ENCODE measurements at regions not wholly inside any gene's neighbourhood (a gene's known extent, or its start where the extent isn't known, plus 50 kb on each side); places are given as distances from the start of the nearest gene placed in this dataset.

DNA sequence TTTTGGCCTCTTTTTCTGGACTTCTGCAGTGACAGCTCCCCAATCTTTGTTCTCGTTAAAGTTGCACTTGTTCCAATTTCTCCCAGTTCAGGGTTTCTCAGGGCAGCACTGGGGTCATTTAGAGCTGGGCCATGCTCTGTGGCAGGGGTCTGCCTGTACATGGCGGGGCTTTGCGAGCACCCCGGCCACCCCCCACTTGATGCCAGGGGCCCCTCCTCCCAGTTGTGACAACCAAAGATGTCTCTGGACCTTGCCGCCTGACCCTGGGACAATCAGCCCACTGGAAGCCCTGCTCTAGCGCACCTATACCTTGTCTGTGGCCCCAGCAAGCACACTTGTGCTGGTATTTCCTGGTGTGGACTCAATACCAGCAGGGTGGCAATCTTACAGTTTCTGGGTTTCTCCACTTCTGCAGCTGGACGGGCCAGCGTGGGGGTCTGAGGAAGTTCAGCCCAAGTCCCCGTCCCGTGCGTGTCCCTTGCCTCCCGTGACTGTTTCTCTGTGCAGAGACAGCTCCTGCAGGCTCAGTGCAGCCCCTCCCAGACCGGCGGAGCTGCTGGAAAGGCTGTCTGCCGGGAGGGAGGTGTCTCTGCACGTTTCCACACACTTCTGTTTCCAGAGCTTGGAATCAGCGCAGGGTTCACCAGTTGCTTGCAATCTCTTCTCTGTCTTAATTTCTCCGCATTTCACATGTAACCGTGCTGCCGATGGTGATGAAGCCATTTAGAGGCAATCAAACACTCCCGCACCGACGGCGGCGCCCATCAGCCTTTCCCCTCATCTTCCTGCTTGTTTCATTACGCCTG lies 1328.9 kb downstream of the BRD1 start:
- TF ChIP-seq, protein P1, sequence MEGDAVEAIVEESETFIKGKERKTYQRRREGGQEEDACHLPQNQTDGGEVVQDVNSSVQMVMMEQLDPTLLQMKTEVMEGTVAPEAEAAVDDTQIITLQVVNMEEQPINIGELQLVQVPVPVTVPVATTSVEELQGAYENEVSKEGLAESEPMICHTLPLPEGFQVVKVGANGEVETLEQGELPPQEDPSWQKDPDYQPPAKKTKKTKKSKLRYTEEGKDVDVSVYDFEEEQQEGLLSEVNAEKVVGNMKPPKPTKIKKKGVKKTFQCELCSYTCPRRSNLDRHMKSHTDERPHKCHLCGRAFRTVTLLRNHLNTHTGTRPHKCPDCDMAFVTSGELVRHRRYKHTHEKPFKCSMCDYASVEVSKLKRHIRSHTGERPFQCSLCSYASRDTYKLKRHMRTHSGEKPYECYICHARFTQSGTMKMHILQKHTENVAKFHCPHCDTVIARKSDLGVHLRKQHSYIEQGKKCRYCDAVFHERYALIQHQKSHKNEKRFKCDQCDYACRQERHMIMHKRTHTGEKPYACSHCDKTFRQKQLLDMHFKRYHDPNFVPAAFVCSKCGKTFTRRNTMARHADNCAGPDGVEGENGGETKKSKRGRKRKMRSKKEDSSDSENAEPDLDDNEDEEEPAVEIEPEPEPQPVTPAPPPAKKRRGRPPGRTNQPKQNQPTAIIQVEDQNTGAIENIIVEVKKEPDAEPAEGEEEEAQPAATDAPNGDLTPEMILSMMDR (IDR thresholded peaks at IDR 0.05; ENCODE audit: insufficient read depth, low read length, poor library complexity, severe bottlenecking) = no peak
- no peak for TF ChIP-seq EZH2phosphoT487 (conservative IDR thresholded peaks at IDR 0.05; ENCODE audit: low read length)
